HG03565 (cell line): ENCODE measurements at regions not wholly inside any gene's neighbourhood (a gene's known extent, or its start where the extent isn't known, plus 50 kb on each side); places are given as distances from the start of the nearest gene placed in this dataset.
A peak's percentile ranks its signal among the peaks of the same experiment; 100 is the strongest.
"Not testable (repeated sequence)": the region's sequence is repeated elsewhere in the genome, so short reads cannot be mapped to it uniquely, and the experiment has no call there.

Experiments used
- ATAC-seq: cut with Tn5 transposase; IDR thresholded peaks from one replicate; pipeline ENCODE4 v1.9.1; 2021; ENCODE audit warnings: mild to moderate bottlenecking, moderate library complexity; ENCODE audit not compliant: unreplicated experiment

- no peak for ATAC-seq
These were observed 563.9 kb downstream of the TFAP2A start for GRCh38 chr6:9851006-9851405.

DNA sequence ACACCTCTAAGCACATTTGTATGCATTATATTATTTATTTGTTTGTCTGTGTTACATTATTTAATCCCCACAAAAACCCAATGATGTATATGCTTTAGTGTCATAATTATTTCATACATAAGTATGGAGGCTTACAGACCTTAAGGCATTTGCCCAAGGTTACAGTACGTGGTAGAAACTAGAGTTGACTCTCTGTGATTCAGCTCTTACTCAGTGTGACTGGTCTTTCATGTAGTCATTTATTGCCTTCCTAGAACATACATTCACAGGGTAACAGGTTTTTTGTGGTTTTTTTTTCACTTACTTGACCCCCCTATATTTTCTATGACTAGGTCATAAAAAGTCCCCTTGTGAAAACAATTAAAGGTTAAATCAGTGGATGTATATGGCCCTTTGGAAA, 566.8 kb downstream of the TFAP2A start:
- no peak for ATAC-seq

DNA sequence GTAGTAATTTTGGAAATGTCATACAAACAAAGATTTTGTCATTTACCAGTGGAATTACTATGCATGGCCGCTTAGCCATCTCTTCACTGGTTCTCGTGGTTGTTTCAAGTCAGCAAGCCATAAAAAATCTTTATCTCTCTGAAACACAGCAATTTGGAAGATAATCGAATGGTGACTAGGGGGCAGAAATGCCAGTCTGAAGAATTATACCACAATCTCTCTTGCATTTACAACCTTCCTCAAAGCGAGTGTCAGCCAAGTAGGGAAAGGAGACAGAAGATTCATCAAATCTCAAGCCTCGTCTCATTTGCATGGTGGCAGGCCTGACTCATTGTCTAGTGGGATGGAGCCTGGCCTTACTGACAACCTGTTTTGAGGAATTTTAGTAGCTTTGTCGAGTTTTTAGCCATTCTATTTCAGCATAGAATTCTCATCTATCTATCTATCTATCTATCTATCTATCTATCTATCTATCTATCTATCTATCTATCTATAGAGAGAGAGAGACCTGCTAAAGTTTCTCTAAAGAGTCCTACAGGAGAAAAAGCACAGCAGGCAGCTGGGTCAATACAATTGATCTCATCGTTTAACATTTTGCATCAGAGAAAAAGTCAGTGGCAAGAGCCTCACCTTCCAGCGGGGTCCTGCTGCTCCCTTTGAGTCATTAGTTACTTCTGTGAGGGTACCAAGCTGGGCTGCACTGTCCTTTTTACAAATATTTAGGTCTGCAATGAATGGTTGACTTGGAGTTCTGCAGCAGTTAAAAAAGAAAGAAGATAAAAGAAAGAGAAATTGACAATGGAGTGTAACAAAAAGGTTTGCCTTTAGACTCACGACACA, 572.8 kb downstream of the TFAP2A start:
- ATAC-seq, result no peak

- ATAC-seq, result no peak
These were observed 580.6 kb downstream of the TFAP2A start for GRCh38 chr6:9834233-9834632.

DNA sequence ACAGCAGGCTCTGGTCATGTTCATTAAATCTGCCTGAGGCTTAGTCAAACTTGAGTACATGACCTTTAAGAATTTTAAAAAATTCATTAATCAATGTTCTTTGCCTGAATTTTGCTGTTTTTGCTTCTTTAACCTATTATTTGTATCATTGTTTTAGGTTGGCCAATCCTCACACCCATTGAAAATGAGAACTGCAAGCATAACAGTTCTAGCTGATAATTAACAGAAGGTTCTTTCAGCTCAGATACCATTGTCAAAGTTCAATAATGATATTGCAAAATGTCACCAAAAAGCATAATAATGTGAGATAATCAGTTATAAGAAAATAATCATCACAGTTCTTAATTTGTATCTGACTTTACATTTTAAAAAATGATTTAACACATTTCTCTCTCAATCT, 583.1 kb downstream of the TFAP2A start:
- no peak for ATAC-seq

- no peak for ATAC-seq
These were observed 584.1 kb downstream of the TFAP2A start for GRCh38 chr6:9830808-9831207.

DNA sequence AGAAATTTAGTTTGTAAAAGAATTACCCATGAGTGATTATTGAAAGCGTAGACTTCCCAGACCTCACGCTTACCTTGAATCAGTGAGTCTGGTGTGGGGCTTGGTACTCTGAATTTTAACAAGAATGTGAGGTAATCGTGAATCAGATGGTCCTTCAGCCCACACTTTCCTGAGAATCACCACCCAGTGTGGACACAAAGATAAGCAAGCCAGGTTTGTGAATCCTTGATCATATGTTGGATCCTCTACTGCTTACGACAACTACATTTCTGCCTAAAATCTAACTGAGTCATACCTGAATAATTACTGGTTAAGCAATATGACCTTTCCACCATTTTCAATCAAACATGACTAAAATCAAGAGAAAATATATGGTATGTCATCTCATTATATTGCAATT, 589.3 kb downstream of the TFAP2A start:
- ATAC-seq, result no peak

DNA sequence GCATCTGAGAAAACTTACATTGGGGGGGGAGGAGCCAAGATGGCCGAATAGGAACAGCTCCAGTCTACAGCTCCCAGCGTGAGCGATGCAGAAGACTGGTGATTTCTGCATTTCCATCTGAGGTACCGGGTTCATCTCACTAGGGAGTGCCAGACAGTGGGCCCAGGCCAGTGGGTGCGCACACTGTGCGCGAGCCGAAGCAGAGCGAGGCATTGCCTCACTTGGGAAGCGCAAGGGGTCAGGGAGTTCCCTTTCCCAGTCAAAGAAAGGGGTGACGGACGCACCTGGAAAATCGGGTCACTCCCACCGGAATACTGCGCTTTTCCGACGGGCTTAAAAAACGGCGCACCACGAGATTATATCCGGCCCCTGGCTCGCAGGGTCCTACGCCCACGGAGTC, 604.1 kb downstream of the TFAP2A start:
- not testable (repeated sequence) for ATAC-seq

DNA sequence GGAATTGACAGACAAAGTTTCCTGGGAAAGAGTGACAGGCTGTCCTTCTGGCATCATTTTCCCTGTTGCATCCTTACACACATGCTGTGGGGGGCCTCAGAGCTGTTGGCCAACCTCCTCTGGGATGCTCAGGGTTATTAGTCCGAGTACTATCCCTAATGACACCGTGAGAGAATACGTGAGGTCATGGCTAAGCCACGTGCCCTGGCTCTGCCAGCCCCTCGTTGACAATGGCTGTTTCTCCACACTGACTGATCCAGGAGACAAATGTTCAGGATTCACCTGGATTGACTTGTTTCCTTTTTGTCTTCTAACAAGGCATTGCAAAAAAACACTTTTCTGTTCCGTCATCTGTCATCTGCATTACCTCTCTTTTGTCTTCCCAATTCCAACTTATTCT, 604.6 kb downstream of the TFAP2A start:
- ATAC-seq, result no peak

- ATAC-seq, result no peak
These were observed 608.7 kb downstream of the TFAP2A start for GRCh38 chr6:9806195-9806594.

- no peak for ATAC-seq
These were observed 613.6 kb downstream of the TFAP2A start for GRCh38 chr6:9801249-9801754.

- ATAC-seq, result no peak
These were observed 615.3 kb downstream of the TFAP2A start for GRCh38 chr6:9799582-9799981.

DNA sequence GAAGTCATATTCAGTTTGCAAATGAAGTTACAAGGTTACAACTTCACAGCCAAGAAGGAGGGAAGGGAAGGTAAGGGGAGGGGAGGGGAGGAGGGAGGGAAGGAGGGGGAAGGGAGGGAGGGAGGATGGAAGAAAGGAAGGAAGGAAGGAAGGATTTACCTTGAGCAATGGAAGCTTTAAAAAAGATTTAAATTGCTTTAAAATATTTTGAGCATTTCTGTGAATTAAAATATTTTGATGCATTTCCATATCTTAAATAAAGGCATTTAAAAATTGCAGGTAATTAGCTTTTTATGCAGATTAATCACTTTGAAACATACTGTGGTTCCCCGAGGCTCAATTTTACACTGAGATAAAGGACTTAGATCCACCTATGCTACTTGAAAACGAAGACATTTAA, 618.0 kb downstream of the TFAP2A start:
- no peak for ATAC-seq

- ATAC-seq, result no peak
These were observed 619.0 kb downstream of the TFAP2A start for GRCh38 chr6:9795880-9796279.

- no peak for ATAC-seq
These were observed 625.7 kb downstream of the TFAP2A start for GRCh38 chr6:9789201-9789600.

DNA sequence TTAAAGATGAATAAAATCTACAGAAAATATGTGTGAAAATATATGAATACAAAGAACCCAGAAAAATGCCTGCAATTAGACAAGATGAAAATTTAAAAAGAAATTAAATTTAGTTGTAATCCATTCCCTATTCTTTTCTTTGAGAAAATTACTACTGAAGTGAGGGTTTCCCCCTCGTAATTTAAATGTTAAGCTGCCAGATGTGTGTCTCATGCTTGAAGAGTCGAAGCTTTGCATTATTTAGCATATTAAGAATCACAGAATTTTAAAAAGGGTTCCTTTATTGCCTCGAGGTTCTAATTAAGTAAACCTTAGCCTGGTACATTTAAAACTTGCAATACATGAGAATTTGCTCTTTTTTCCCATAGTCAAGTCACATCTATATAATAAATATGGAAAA, 630.1 kb downstream of the TFAP2A start:
- ATAC-seq, result no peak

GRCh38 chr6:9783567-9783966, 631.3 kb downstream of the TFAP2A start:
- ATAC-seq, result no peak

DNA sequence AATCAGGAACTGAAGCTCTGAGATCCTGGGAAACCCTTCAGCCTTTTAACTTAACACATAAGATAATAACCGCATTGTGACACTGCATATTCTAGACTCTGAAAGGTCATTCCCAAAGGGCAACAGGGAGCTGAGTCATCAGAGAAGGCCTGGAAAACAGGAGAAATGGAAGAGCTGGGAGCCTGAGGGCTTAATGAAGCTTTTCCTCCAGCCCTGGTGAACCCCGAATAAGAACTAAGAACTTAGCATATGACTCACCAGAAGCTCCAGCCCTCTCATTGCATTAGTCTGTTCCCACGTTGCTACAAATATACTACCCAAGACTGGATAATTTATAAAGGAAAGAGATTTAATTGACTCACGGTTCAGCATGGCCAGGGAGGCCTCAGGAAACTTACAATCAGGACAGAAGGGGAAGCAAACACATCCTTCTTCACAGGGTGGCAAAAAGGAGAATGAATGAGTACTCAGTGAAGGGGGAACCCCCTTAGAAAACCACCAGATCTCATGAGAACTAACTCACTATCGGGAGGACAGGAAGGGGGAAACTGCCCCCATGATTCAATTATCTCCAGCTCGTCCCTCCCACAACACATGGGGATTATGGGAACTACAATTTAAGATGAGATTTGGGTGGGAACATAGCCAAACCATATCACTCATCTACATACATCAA, 648.5 kb downstream of the TFAP2A start:
- ATAC-seq, result peak; percentile 60

- ATAC-seq, result no peak
These were observed 653.7 kb downstream of the TFAP2A start for GRCh38 chr6:9761220-9761619.

GRCh38 chr6:9754515-9754914, 660.4 kb downstream of the TFAP2A start:
- no peak for ATAC-seq

- ATAC-seq, result no peak
These were observed 668.9 kb downstream of the TFAP2A start for GRCh38 chr6:9745966-9746365.

- no peak for ATAC-seq
These were observed 669.4 kb downstream of the TFAP2A start for GRCh38 chr6:9745476-9745875.
